HepG2 (cell line): ENCODE measurements at regions not wholly inside any gene's neighbourhood (a gene's known extent, or its start where the extent isn't known, plus 50 kb on each side); places are given as distances from the start of the nearest gene placed in this dataset.

ENCODE experiments used
- CTCF ChIP-seq: sonication (generic); formaldehyde crosslinking; IDR thresholded peaks from 2 replicates; pipeline ENCODE4 v1.5.0; 2020; ENCODE audit warnings: mild to moderate bottlenecking, missing genetic modification reagents, moderate library complexity
- HOXA7 ChIP-seq: sonication (generic); formaldehyde crosslinking; IDR thresholded peaks from 2 replicates; pipeline ENCODE4 v1.8.1; 2022; ENCODE audit warnings: mild to moderate bottlenecking, missing genetic modification reagents, moderate library complexity
- MAZ ChIP-seq, 2 experiments: sonication (generic) in 1 of 2; formaldehyde crosslinking in 1 of 2; IDR thresholded peaks; 2 replicates each; pipeline versions ENCODE4 v1.5.0 to v1.6.1; 2012 to 2020; ENCODE audit warnings: low read depth in 2 of 2, mild to moderate bottlenecking in 2 of 2, borderline replicate concordance in 1 of 2, improper control_type of control experiment in 1 of 2, low read length in 1 of 2, missing genetic modification reagents in 1 of 2, moderate library complexity in 1 of 2
- POLR2A ChIP-seq, 2 experiments: IDR thresholded peaks; 2 replicates each; pipeline ENCODE4 v1.6.1; 2011; ENCODE audit warnings: low read depth in 2 of 2, low read length in 2 of 2, mild to moderate bottlenecking in 1 of 2, moderate library complexity in 1 of 2; ENCODE audit not compliant: insufficient read depth in 1 of 2
- ZFP41 ChIP-seq: sonication (generic); formaldehyde crosslinking; IDR thresholded peaks from 2 replicates; pipeline ENCODE4 v1.4.0; 2020; ENCODE audit warnings: mild to moderate bottlenecking, missing genetic modification reagents, borderline replicate concordance
- ZNF367 ChIP-seq: sonication (generic); formaldehyde crosslinking; IDR thresholded peaks from 2 replicates; pipeline ENCODE4 v1.4.0; 2020; ENCODE audit warnings: missing genetic modification reagents, borderline replicate concordance

- TF ChIP-seq ZFP41 (CRISPR knock-in tag), result no peak
- TF ChIP-seq ZNF367 (CRISPR knock-in tag), result no peak
- TF ChIP-seq POLR2A (IDR thresholded peaks at IDR 0.05; ENCODE audit: insufficient read depth in 1 of 2, low read depth in 2 of 2, low read length in 2 of 2), result no peak
- no peak for TF ChIP-seq HOXA7 (CRISPR knock-in tag)
- TF ChIP-seq MAZ (IDR thresholded peaks at IDR 0.05; ENCODE audit: borderline replicate concordance, low read depth, low read length), result no peak
- no peak for TF ChIP-seq MAZ (CRISPR knock-in tag; IDR thresholded peaks at IDR 0.05; ENCODE audit: low read depth)
- no peak for TF ChIP-seq CTCF (CRISPR knock-in tag)
Observed at GRCh38 chr2:180621941-180622918, 358.2 kb upstream of the UBE2E3 start.
